IPS-NIHi7 (cell line): ENCODE measurements at regions not wholly inside any gene's neighbourhood (a gene's known extent, or its start where the extent isn't known, plus 50 kb on each side); places are given as distances from the start of the nearest gene placed in this dataset.
A peak's percentile ranks its signal among the peaks of the same experiment; 100 is the strongest.

Experiments used
- DNase-seq: peaks from one replicate; pipeline ENCODE4 v3.0.0; 2012; ENCODE audit warnings: mixed read lengths; ENCODE audit errors: extremely low spot score

DNA sequence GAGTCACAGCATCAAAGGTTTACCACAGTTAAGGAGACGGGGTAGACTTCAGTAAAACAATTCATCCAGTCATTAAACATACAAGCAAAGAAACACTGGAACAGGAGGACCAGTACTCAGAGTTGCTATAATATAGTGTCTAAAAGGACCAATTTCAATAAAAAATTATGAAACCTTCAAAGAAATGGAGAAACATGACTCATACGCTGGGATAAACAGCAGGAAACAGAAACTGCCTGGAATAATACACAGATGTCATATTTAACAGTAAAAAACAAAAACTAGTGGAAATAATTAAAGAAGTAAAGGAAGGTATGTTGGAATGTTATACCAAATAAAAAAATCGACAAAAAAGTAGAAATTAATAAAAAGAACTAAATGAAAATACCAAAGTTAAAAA, 1075.9 kb downstream of the NR2F1-AS1 start:
- no peak for DNase-seq

- peak; percentile 20 for DNase-seq
Observed at GRCh38 chr5:92504346-92504745, 1076.7 kb downstream of the NR2F1-AS1 start.

GRCh38 chr5:92500752-92501151, 1080.3 kb downstream of the NR2F1-AS1 start:
- DNase-seq = no peak

GRCh38 chr5:92496545-92496944, 1084.5 kb downstream of the NR2F1-AS1 start:
- no peak for DNase-seq

DNA sequence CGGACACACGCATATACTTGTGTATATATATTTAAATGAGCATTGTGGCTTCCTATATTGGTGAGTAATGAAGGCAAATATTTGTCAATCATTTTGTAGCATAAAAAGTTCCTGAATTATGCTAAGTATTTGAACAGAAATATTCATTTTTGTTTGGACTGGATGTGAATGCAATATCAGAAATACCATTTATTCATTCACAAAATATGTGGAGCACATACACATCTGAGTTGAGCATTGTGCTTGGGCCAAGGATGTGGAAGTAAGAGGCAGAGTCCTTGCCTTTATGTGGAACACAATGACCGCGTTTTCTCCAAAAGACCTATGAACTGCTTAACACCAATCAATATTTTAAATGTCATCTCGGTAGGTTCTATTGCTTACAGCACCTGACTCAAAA, 1086.5 kb downstream of the NR2F1-AS1 start:
- DNase-seq = no peak

DNA sequence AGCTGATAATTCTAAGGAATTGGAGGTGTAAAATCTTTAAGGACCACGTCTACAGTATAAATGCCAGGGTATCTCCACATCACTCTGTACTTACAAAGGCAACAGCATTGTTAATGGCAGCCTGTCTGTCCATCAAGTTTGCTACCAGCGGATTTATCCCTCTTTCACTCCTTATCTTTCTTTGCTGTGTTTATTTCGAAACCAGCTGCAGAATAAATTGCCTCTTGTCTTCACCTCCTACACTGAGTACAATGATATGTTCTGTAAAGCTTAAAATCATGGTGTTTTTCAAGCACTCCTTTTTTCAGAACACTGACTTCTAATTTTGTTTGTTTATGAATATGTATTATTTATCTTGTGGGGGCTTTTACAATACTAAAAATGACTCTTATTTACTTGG, 1088.1 kb downstream of the NR2F1-AS1 start:
- DNase-seq = no peak

GRCh38 chr5:92484484-92484883, 1096.5 kb downstream of the NR2F1-AS1 start:
- no peak for DNase-seq

DNA sequence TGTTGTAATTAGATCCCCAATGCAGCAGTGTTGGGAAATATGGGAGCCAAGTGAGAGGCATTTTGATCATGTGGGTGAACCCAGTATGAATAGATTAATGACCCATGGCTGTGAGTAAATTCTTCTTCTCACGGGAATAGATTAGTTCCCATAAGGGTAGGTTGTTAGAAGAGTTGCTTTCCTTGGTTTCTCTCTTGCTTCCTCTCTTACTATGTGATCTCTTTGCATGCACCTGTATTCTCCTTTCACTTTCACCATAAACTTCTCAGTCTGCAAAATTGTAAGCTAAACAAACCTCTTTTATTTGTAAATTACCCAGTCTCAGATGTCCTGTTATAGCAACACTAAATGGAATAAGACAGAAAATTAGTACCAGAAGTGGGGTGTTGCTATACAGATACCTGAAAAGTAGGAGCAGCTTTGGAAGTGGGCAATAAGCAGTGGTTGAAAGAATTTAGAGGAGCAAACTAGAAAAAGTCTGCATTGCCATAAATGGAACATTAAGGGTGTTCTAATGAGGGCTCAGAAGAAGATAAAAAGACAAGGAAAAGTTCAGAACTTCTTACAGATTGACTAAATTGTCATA, 1090.0 kb upstream of the ARRDC3 start:
- no peak for DNase-seq

DNA sequence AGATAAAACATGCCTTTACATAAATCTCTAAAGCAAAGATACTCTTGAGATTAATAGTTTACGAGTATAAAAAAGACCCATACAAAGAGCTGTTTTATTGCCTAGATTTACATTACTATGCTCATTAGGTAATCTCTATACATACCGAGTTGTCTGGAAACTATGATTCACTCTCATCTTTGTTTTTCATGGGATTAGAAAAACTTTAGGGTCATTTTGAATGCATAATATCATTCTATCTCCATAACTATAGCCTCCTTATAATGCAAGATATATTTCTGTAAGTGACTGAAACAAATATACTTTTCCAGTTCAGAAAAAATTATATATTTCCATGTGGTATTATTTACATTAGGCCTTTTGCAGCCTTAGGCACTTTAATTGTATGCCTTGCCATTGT, 1088.7 kb upstream of the ARRDC3 start:
- no peak for DNase-seq

DNA sequence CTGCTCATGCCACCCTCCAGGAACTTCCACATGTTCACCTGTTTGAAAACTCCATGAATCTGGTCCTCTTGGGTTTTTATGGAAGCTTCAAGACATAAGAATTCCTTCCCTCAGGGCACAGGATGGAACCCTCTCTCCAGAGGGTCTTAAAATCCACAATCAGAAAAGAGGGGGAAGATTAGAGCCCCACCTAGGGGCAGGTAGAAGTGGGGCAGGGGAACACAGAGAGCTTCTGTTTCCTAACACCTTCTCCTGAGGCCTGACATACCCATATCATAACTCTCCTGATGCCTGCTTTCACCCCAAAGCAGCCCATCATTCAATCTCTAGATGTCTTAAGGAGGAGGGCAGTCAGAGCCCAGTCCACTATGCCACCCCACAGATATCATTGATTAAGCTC, 1087.7 kb upstream of the ARRDC3 start:
- peak; percentile 33 for DNase-seq

- DNase-seq = no peak
Observed at GRCh38 chr5:92468295-92468694, 1085.2 kb upstream of the ARRDC3 start.

GRCh38 chr5:92467695-92468094, 1084.6 kb upstream of the ARRDC3 start:
- DNase-seq = no peak

GRCh38 chr5:92460505-92460904, 1077.4 kb upstream of the ARRDC3 start:
- DNase-seq = no peak

GRCh38 chr5:92459654-92460053, 1076.5 kb upstream of the ARRDC3 start:
- no peak for DNase-seq

DNA sequence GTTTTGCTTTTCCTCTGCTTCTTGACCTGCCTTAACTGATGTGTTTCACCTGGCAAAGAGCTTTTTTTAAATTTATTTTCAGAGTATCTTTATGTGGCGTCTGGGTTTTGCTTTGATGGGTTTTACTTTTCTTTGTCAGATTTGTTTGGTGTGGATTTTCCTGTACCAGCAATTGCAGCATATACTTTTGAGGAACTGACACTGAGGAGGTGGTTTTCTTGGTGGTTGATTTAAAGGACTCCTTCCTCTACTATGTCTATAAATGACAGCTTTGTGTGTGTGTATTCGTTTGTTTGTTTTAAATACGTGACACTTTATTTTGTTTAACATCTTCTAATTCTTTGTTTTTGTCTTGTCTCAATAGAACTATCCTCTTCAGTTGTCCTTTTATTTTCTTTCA, 1071.9 kb upstream of the ARRDC3 start:
- DNase-seq = no peak

GRCh38 chr5:92444888-92445287, 1061.8 kb upstream of the ARRDC3 start:
- DNase-seq = no peak

- DNase-seq = no peak
Observed at GRCh38 chr5:92435781-92436180, 1052.7 kb upstream of the ARRDC3 start.

GRCh38 chr5:92429646-92430045, 1046.5 kb upstream of the ARRDC3 start:
- DNase-seq = no peak

GRCh38 chr5:92428415-92428814, 1045.3 kb upstream of the ARRDC3 start:
- DNase-seq = no peak

DNA sequence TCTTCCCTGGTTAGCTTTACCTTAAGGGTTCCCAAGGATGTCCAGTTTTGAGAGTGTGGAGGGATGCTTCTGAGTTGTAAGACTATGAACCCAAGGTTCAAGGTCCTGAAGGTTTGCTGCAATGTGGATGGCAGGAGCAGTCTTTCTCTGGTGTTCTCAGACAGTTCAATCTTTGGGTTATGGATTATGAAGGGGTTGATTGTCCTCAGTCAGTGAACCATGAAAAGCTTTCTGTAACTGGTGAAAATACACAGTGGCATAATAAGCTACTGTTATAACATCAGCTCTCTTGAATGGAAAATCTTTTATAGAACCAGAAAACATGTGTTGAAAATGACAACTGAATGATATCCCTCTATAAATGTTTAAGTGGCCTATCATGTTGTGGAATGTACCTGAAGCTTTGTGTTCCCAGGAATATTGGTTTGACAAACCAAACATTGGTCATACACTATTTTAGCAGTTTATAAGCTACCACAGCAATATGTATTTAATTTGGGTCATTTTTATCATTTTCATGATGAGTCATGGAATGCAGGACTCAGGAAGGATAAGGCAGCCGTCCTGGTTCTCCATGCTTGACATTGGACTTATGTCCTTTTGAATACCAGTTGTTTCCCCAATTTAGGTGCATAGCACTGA, 1041.8 kb upstream of the ARRDC3 start:
- no peak for DNase-seq

GRCh38 chr5:92421942-92422341, 1038.8 kb upstream of the ARRDC3 start:
- no peak for DNase-seq

- no peak for DNase-seq
Observed at GRCh38 chr5:92421196-92421595, 1038.1 kb upstream of the ARRDC3 start.

GRCh38 chr5:92419261-92419660, 1036.1 kb upstream of the ARRDC3 start:
- no peak for DNase-seq

GRCh38 chr5:92418341-92418740, 1035.2 kb upstream of the ARRDC3 start:
- DNase-seq = no peak
